ENCODE measurements at regions not wholly inside any gene's neighbourhood (a gene's known extent, or its start where the extent isn't known, plus 50 kb on each side); places are given as distances from the start of the nearest gene placed in this dataset.
"Not testable (repeated sequence)": the region's sequence is repeated elsewhere in the genome, so short reads cannot be mapped to it uniquely, and the experiment has no call there.

DNA sequence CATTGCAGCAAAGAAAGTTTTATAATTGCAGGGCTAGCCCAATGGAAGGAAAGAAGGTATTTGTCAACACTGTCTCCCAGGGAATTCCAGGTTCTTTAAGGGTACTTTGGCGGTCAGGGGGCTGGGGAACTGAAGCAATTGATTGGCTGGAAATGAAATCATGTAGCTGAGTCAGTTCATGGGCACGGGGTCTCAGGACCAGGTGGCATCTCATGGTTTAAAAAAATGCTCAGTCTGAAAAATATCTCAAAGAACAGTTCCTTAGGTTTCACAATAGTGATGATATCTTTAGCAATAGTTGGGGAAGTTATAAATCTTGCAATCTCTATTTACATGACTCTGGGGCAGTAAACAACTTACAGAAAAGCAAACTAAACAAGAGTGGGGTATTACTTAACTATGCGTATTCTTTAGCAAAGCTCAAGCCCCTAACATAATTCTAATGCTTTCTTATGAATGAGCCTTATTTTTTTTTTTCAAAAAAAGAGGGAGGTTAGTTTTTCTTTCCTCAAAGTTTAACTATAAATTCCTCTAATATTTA is 376.9 kb upstream of the NRG3 start:
- no peak for FAIRE-seq

DNA sequence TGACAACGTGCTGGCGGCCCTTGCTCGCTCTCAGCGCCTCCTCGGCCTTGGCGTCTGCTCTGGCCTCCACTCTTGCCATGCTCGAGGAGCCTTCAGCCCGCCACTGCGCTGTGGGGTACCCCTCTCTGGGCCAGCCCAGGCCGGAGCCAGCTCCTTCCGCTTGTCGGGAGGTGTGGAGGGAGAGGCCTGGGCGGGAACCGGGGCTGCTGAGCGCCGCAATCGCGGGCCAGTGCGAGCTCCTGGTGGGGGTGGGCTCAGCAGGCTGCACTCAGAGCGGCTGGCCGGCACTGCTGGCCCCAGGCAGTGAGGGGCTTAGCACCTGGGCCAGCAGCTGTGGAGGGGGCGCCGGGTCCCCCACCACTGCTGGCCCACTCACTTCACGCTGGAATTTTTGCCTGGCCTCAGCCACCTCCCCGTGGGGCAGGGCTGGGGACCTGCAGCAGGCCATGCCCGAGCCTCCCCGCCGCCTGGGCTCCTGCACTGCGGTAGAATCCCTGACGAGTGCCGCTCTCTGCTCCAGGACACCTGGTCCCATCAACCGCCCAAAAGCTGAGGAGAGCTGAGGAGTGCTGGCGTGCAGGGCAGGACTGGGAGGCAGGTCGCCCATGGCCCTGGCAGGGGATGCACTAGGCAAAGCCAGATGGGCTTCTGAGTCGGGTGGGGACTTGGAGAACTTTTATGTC is 372.2 kb upstream of the NRG3 start:
- no peak for FAIRE-seq

DNA sequence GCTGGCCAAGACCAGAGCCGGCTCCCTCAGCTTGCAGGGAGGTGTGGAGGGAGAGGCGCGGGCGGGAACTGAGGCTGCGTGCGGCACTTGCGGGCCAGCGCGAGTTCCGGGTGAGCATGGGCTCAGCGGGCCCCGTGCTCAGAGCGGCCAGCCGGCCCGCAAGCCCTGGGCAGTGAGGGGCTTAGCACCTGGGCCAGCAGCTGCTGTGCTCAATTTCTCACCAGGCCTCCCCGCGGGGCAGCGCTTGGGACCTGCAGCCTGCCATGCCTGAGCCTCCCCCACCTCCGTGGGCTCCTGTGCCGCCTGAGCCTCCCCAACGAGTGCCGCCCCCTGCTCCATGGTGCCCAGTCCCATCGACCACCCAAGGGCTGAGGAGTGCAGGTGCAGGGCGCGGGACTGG is 369.2 kb upstream of the NRG3 start:
- not testable (repeated sequence) for FAIRE-seq

DNA sequence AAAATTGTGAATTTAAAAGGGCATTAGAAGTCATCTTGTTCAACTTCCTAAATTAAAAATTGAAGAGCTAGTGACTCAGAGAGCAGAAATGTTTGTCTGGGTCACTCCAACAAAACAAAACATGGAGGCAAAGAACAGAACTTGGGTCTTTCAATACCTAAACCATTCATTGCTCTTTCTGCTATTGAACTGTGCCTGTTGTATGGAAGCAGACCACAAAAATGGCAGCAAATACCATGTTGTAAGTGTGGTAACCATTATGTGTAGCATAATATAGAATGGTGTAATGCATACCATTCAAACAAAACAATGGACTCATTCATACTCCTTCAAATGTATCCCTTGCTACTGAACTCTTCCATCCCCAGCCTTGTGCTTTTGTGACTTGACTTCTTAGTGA is 360.2 kb upstream of the NRG3 start:
- no peak for FAIRE-seq

DNA sequence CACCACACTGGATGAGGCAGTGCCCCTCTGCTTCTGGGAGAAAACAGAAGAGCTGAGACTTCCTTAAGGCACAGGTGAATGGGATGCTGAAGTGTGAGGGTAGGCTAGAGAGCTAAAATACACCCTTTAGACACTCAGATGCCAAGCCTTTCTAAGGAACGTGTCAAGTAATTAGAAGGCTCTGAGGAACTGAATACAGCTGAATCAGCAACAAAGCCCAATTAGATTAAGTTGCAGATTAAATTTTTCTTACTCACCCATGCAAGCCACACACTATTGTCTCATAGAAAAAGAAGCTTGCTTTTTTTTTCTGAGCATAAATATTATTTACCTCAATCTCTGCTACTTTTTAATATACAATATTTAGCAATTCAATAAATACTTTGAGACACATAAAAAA is 354.3 kb upstream of the NRG3 start:
- FAIRE-seq = no peak

DNA sequence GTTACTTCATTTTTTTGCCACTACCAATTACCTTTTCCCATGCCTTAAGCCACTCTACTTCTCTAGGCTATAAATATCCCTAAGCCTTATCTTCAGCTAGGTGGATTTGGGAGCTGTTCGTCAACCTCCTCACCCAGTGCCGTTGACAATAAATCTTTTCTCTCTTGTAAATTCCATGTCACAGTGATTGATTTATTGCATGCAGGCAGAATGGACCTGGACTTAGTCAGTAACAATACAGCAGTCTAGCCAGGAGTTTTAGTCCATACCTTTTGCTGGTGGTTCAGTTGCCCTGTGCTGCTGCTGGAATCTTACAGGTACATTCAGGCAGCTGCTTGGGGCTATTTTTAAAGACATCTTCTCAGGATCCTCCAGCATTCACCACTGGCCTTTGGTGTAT is 350.5 kb upstream of the NRG3 start:
- FAIRE-seq = no peak

DNA sequence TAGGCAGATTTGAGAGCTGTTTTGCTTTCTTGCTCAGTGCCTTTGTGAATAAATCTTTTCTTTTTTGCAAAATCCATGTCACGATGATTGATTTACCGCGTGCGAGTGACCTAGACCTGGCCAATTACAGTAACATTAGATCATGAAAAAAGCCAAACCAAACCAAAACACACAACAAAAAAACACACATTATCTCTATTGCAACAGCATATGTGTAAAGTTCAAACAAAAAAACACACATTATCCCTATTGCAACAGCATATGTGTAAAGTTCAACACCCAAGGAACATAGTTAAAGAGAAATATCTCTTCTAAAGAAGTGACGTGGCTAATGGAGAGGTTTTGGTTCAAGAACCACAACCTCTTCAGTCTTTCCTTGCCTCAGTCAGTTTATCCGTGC is 342.6 kb upstream of the NRG3 start:
- no peak for FAIRE-seq

DNA sequence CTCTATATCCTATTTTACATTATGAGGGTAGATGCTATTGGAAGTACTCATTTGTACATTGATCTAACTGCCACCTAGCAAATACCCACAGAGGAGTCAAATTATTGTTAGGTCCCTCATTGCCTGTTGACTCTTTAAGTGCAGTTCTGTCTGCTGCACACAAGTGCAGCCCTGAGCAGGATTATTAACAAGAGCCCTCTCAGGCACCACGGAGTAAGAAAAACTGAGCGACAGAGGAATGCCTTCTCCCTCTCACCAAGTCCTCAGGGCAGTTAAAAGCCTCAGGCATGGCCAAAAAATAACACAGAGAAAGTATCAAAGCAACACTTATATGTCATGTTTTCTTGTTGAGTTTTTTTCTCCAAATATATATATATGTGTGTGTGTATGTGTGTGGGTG is 340.0 kb upstream of the NRG3 start:
- FAIRE-seq = no peak

DNA sequence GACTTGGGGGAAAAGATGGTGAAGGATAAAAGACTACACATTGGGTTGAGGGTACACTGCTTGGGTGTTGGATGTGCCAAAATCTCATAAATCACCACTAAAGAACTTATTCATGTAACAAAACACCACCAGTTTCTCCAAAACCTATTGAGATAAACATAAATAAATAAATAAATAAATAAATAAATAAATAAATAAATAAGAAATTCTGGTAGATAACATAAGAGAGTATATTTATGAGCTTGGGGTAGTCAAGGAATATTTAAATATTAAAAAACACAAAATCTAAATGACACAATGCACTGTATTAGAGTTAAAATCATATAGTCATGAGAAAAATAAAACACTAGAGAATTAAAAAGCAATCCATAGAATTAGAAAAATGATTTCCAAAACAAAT is 333.5 kb upstream of the NRG3 start:
- FAIRE-seq = no peak

DNA sequence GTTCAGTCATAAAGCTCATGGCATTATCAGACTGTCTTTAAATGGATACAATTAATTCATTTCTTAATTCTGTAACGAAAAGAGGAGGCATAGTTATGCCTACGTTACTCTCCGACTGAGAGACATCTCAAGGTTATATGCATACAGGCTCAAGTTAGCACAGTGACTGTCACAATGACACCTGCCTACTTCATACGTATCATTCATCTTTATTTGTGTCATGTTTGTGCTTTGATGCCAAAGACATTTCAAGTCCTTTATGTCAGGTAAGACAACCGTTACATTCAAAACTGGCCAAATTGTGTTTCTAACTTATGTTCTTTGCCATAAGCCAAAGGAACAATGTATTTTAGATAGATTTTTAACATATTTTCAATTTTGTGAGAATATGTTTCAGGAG is 328.8 kb upstream of the NRG3 start:
- no peak for FAIRE-seq

DNA sequence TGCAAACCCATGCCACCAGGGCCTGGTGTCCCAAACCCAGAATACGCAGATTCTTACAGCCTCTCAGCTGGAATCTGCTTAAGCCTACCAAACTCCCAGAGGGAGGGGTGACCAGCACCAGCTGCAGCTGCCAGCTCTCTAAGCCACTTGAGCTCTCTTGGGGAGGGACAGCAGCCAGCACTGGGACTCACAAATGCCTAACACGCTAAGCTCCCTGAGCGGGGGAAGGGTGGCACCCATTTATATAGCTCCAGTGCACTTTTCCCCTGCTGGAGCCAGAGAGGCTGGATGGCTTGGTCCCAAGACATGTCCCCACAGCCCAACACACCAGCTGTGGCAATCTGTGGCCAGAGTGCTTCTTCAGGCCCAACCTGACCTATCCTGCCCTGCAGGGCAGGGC is 326.8 kb upstream of the NRG3 start:
- no peak for FAIRE-seq

DNA sequence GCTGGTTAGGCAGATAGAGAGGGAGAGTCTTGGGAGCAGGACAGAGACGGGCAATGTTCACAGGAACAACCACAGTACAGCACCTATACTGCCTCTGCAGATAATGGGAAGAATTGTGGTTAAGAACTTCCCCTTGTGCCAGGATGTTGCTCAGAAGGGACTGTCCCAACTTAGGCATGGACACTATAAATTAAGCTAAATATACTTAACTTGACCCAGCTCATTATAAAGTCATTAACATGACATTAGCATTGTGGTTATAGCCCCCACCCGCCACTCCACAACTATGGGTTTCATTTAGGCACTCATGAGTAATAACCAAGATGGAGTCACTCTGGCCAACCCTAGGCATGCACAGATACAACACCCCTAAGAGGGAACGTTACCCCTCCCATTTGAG is 310.9 kb upstream of the NRG3 start:
- no peak for FAIRE-seq

DNA sequence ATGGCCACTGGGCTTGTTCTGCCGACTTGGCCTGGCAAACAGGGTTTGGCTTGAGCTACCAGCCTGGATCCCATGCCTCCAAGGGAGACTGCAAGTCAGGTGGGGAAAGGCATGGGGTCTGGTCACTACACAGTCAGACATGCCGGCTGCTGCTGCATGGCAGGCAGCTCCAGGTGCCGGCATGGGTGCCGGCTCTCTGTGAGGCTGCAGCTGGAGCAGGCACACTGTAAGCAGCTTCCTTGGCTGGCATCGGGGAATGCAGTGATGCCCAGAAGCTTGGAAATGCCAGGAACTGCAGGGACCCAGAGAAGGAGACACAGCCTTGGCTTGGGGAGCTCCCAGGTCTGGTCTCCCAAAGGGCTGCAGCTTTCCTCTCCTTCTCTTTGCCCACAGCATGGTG is 305.5 kb upstream of the NRG3 start:
- FAIRE-seq = no peak

DNA sequence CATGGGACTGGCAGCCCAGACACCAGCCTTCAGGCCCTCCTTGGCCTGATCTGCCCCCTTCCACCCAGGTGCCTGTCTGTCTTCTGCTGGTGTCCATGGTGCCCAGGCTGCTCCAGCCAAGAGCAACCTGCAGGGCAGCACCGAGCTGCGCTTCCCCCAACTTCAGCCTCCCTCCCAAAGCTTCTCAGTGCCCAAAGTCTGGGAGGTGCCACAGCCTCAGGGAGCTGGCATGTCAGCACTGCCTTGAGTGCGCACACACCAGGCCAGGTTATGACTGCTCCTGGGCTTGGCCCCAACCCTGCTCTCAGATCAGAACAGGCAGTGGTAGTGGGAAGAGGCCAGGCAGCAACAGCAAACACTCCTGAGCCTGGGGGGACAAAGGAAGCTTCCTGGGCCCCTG is 304.6 kb upstream of the NRG3 start:
- no peak for FAIRE-seq

DNA sequence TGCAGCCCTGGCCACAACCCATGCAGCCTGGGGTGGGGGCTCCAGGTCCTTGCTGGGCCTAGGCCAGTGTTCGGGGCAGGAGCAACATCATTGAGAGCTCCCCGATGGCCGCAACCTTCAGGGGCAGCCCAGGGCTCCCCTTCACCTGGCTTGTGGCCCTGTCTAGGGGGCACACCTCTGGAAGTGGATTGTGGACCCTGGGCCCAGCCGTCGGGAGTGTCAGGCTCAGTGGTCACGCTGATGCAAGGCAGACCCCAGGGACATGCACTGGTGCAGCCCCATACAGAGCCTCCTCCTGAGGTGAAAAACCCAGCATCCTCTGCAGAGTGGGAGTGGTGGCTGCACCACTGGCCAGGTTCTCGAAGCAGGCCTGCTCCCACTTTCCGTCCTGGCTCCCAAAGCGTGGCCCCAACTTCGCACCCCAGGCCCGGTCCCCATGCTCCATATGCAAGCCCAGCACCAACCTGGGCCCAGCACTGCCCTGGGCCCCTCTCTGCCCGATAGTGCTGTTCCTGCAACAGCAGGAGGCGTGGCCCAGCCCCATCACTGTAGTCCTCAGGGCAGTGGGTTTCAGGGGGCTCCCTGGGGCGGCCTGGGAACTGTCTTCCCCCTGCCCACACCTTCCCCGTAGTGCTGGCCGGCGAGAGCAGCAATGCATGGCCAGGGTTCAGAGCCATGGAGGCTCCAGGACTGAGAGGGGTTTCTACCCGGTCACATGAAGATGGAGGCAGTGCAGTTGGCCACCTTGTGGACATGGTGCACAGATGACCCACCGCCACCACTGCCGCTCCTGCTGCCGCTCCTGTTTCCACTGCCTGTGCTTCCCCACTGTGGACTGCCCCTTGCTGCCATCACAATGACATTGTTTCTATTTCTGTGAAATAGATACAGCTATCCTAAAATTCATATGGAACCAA is 303.9 kb upstream of the NRG3 start:
- FAIRE-seq = no peak

DNA sequence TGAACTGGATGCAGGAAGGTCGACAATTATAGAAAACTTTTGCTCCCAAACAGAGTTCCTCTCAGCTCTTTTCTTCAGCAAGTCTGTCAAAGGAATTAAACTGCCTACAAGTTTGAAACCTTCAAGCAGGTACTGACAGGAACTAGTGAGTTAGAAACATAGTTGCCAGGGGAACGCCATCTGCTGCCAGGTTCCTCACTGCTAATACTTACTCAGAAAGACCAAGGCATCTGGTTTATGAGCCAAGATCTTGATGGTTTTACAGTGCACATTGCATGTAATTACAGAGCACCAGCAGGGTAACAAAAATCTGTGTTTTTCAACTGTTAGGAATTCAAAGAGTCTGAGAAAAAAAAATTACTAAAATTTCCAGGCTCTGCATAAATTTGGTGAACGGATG is 300.0 kb upstream of the NRG3 start:
- FAIRE-seq = no peak

DNA sequence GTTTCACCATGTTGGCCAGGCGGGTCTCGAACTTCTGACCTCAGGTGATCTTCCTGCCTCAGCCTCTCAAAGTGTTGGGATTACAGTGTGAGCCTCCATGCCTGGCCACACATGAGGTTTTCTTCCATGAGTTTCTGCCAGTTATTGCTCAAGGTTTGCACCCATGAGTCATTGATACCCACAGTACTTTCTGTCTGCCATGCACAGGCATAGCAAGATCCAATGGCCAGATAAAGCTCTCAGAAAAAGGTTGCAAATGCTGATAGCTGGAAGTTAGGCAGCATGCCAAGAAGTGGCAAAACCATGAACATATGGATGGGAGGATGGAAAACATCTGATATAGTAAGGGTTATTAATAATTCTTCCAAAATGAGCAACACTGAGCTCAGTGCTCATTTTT is 298.7 kb upstream of the NRG3 start:
- no peak for FAIRE-seq

DNA sequence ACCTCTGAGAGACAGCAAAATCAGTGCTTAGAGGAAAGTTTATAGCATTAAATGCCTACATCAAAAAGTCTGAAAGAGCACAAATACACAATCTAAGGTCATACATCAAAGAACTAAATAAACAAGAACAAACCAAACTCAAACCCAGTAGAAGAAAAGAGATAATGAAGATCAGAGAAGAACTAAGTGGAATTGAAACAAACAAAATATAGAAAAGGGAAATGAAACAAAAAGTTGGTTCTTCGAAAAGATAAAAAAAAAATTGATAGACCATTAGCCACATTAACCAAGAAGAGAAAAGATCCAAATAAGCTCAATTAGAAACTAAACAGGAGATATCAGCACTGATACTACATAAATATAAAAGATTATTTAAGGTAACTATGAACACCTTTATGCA is 280.0 kb upstream of the NRG3 start:
- FAIRE-seq = no peak

DNA sequence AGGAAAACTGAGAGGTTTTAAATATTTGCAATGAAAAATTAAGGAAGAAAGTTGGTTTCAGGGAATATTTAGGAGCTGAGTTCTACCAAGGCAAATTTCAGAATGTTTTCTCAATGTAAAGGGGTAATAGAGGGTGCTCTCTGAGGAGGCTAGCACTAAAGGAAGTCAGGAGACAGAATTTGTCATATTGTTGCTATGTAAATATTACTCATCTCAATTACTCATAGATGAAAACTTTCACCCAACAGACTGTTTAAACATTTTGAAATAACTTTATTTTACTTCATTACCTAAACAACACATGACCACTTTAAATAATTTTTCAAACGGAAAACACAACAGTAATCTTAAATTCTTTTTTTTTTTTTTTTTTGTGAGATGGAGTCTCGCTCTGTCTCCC is 274.8 kb upstream of the NRG3 start:
- no peak for FAIRE-seq

DNA sequence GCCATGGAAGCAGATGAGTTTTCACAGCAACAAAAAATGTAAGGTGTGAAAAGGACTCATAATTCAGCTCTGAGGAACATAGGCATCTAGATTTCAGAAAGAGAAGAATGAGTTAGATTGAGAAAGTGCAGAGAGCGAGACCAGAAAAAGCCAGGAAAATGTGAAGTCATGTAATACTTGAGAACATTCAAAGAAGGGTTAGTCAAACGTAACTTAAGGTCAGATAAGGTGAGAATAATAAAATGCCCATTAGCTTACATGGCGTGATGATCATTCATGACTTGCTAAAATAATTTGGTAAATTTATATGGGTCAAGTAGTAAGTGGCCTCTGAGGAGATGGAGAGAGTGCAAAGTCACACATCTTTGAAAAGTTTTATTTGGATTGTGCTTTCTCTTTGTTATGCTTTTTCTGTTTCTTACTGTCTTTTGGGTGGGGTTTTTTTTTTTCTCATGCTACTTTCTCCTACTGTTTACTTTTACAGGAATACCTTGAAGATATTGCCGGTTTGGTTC is 271.8 kb upstream of the NRG3 start:
- FAIRE-seq = no peak

DNA sequence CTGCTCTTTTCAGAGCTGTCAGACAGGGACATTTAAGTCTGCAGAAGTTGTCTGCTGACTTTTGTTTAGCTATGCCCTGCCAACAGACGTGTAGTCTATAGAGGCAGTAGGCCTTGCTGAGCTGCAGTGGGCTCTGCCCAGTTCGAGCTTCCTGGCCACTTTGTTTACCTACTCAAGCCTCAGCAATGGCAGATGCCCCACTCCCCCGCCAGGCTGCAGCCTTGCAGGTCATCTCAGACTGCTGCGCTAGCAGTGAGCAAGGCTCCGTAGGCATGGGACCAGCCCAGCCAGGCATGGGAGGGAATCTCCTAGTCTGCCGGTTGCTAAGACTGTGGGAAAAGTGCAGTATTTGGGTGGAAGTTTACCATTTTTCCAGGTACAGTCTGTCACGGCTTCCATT is 230.5 kb upstream of the NRG3 start:
- not testable (repeated sequence) for FAIRE-seq

DNA sequence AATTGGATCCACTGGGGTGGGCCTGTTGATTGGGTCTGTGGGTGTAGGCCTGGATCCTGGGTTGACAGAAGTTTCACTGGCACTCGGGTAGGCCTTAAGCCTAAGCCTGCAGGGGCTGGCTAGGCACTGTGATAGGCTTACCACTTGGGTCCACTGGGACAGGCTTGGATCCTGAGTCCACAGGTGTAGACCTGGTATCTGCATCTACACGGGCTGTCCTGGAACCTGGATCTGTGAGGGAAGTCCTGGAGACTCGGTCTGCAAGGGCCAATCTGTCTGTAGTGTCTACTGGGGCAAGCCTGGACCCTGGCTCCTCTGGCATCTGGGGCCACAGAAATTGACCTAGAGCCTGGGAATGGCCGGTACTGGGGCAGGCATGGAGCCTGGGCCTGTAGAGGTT is 219.0 kb upstream of the NRG3 start:
- no peak for FAIRE-seq

DNA sequence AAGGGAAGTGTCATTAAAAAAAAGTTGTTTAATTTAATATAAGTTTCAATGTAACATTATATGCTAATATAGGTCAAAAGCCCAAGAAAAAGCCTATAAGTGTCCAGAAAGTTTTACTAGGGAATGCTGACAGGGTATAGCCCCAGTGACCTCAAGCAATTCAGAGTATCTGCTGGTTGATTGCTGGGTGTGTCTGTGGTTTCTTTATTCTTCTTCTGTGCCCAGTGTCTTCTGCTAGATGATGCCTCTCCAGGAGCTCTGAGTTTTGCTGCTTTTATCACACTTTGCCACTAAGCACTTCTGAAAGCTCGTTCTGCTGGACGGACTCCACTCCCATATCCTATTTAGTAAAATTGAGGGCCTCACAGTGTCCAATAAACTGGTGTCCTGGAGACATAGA is 212.2 kb upstream of the NRG3 start:
- FAIRE-seq = no peak

DNA sequence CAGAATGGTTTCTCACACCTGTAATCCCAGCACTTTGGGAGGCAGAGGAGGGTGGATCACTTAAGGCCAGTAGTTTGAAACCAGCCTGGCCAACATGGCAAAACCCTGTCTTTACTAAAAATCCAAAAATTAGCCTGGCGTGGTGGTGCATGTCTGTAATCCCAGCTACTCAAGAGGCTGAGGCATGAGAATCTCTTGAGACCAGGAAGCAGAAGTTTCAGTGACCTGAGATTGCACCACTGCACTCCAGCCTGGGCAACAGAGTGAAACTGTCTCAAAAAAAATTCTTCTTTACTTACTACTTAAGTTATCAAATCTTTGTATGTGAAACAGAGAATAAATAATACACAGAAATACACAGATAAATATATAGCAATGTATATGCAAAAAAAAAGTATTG is 210.2 kb upstream of the NRG3 start:
- FAIRE-seq = not testable (repeated sequence)
